ENCODE measurements at regions not wholly inside any gene's neighbourhood (a gene's known extent, or its start where the extent isn't known, plus 50 kb on each side); places are given as distances from the start of the nearest gene placed in this dataset.
A peak's percentile ranks its signal among the peaks of the same experiment; 100 is the strongest.

DNA sequence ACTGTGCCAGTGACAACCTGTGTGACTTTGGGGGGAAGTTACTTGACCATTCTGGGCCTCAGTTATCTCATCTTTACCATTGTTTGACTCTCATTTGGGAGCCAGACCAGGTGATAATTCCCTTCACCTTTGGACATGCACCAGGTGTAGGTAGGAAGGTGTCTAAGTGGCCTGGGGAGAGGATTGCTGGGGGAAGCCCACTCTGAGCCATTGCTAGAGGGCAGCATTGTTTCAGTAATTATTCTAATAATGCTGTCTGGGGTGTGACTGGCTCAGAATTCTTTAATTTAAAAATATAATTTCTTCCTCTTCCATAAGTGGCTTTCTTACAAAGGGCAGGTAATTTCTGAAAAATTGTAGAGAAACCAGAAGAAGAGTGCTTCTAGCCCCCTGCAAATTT, 104.3 kb downstream of the RTL9 start:
- ChIA-PET POLR2A (no interaction called here), CTCF (no interaction called here)
- intact Hi-C loops (cut with micrococcal nuclease; ENCODE audit: unreplicated experiment) = no loop called here
- no TSS peak for BruUV-seq (replicated peaks)
- no peaks in the 10 kb centered on the region for H3K4me1 ChIP-seq (ENCODE audit: control insufficient read depth, insufficient read depth, low read length)
- TF ChIP-seq SIN3A (IDR thresholded peaks at IDR 0.05; ENCODE audit: borderline replicate concordance, insufficient read depth, low read depth, low read length) = no peak
- no peak for TF ChIP-seq TCF7L2 (IDR thresholded peaks at IDR 0.05; ENCODE audit: low read depth, low read length)
- peak; percentile 41 for TF ChIP-seq CTCF (IDR thresholded peaks at IDR 0.05)
- TF ChIP-seq, protein P1, sequence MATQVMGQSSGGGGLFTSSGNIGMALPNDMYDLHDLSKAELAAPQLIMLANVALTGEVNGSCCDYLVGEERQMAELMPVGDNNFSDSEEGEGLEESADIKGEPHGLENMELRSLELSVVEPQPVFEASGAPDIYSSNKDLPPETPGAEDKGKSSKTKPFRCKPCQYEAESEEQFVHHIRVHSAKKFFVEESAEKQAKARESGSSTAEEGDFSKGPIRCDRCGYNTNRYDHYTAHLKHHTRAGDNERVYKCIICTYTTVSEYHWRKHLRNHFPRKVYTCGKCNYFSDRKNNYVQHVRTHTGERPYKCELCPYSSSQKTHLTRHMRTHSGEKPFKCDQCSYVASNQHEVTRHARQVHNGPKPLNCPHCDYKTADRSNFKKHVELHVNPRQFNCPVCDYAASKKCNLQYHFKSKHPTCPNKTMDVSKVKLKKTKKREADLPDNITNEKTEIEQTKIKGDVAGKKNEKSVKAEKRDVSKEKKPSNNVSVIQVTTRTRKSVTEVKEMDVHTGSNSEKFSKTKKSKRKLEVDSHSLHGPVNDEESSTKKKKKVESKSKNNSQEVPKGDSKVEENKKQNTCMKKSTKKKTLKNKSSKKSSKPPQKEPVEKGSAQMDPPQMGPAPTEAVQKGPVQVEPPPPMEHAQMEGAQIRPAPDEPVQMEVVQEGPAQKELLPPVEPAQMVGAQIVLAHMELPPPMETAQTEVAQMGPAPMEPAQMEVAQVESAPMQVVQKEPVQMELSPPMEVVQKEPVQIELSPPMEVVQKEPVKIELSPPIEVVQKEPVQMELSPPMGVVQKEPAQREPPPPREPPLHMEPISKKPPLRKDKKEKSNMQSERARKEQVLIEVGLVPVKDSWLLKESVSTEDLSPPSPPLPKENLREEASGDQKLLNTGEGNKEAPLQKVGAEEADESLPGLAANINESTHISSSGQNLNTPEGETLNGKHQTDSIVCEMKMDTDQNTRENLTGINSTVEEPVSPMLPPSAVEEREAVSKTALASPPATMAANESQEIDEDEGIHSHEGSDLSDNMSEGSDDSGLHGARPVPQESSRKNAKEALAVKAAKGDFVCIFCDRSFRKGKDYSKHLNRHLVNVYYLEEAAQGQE (IDR thresholded peaks at IDR 0.05; ENCODE audit: insufficient read depth in 1 of 2, low read depth in 2 of 2, low read length in 1 of 2) = no peak
- TF ChIP-seq POLR2AphosphoS5 (IDR thresholded peaks at IDR 0.05; ENCODE audit: low read depth, low read length) = no peak
- DNase-seq (ENCODE audit: low read depth, low spot score) (no peak), ATAC-seq (no peak)
- H3K27me3 ChIP-seq (ENCODE audit: control insufficient read depth, insufficient read depth, low read length) = no peaks in the 10 kb centered on the region
- no peak overlapping the region for H3K4me3 ChIP-seq (ENCODE audit: low read depth in 2 of 2, low read length in 2 of 2)
- in situ Hi-C loops (cut with HindIII; ENCODE audit: low pct_unique_long_range_greater_than_20kb, low sequenced_read_pairs) = no loop called here
- no peak overlapping the region for H3K27ac ChIP-seq (ENCODE audit: low read length)
- H3K9me3 ChIP-seq (ENCODE audit: control insufficient read depth, insufficient read depth, low read depth, low read length) = no peaks in the 10 kb centered on the region
- H3K36me3 ChIP-seq (ENCODE audit: control insufficient read depth, insufficient read depth, low read length) = no peaks in the 10 kb centered on the region

- Histone ChIP-seq H3K9me3 (ENCODE audit: control insufficient read depth, insufficient read depth, low read depth, low read length) (no peaks in the 10 kb centered on the region), H3K36me3 (ENCODE audit: control insufficient read depth, insufficient read depth, low read length) (no peaks in the 10 kb centered on the region), H3K27ac (ENCODE audit: low read length) (no peak overlapping the region), H3K4me3 (ENCODE audit: low read depth in 2 of 2, low read length in 2 of 2) (no peak overlapping the region), H3K4me1 (ENCODE audit: control insufficient read depth, insufficient read depth, low read length) (no peaks in the 10 kb centered on the region), H3K27me3 (ENCODE audit: control insufficient read depth, insufficient read depth, low read length) (no peaks in the 10 kb centered on the region)
- ATAC-seq (no peak), DNase-seq (ENCODE audit: low read depth, low spot score) (no peak)
- POLR2A ChIA-PET = no interaction called here
- no TSS peak for BruUV-seq (replicated peaks)
- in situ Hi-C loops (cut with HindIII; ENCODE audit: low pct_unique_long_range_greater_than_20kb, low sequenced_read_pairs) (no loop called here), intact Hi-C loops (cut with micrococcal nuclease; ENCODE audit: unreplicated experiment) (no loop called here)
- CTCF ChIA-PET = no interaction called here
- TF ChIP-seq CTCF (IDR thresholded peaks at IDR 0.05) (no peak), TCF7L2 (IDR thresholded peaks at IDR 0.05; ENCODE audit: low read depth, low read length) (no peak), POLR2AphosphoS5 (IDR thresholded peaks at IDR 0.05; ENCODE audit: low read depth, low read length) (no peak), SIN3A (IDR thresholded peaks at IDR 0.05; ENCODE audit: borderline replicate concordance, insufficient read depth, low read depth, low read length) (no peak)
- TF ChIP-seq, protein P1 (IDR thresholded peaks at IDR 0.05; ENCODE audit: insufficient read depth in 1 of 2, low read depth in 2 of 2, low read length in 1 of 2) = no peak
These were observed 108.1 kb downstream of the RTL9 start for GRCh38 chrX:110466790-110467189.

Data from Panc1 (cell line).